ENCODE measurements at regions not wholly inside any gene's neighbourhood (a gene's known extent, or its start where the extent isn't known, plus 50 kb on each side); places are given as distances from the start of the nearest gene placed in this dataset.

GRCh38 chr3:6216135-6217026 lies 644.5 kb upstream of the GRM7 start:
- Mint-ChIP-seq H3K4me3 (no peak overlapping the region), H3K9me3 (peaks cover 4% of the 10 kb centered on the region), H3K27me3 (no peaks in the 10 kb centered on the region), H3K27ac (no peak overlapping the region), H3K36me3 (no peaks in the 10 kb centered on the region), H3K4me1 (no peaks in the 10 kb centered on the region)

- Mint-ChIP-seq H3K9me3 (peaks cover 4% of the 10 kb centered on the region), H3K27ac (no peak overlapping the region), H3K4me1 (no peaks in the 10 kb centered on the region), H3K27me3 (no peaks in the 10 kb centered on the region), H3K4me3 (no peak overlapping the region), H3K36me3 (no peaks in the 10 kb centered on the region)
Observed at GRCh38 chr3:6220447-6220846, 640.5 kb upstream of the GRM7 start.

DNA sequence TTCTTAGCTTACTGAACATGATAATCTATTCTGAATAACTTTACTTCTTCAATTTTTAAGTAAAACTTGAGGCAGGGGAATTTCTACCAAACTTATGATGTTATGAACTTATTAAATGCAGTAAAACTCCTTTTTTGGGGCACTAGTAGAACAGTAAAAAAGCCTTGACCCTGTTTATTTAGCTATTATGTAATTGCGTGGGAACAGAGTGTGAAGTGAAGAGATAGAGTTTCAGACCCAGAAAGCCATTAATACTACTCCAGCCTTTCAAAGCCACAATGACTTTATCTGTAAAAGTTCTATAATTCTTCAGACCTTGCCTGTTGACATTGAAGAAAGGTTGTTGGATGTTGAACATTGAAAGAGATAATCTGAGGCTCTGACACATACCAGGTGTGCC lies 638.8 kb upstream of the GRM7 start:
- H3K27me3 Mint-ChIP-seq, result no peaks in the 10 kb centered on the region
- H3K36me3 Mint-ChIP-seq, result no peaks in the 10 kb centered on the region
- no peaks in the 10 kb centered on the region for H3K4me1 Mint-ChIP-seq
- H3K27ac Mint-ChIP-seq, result no peak overlapping the region
- H3K4me3 Mint-ChIP-seq, result no peak overlapping the region
- H3K9me3 Mint-ChIP-seq, result peaks cover 4% of the 10 kb centered on the region

- Mint-ChIP-seq H3K4me1 (no peaks in the 10 kb centered on the region), H3K9me3 (peaks cover under 1% of the 10 kb centered on the region), H3K36me3 (no peaks in the 10 kb centered on the region), H3K4me3 (no peak overlapping the region), H3K27me3 (no peaks in the 10 kb centered on the region), H3K27ac (no peak overlapping the region)
Observed at GRCh38 chr3:6223572-6223971, 637.3 kb upstream of the GRM7 start.

GRCh38 chr3:6228958-6229683 lies 631.8 kb upstream of the GRM7 start:
- H3K27me3 Mint-ChIP-seq, result no peaks in the 10 kb centered on the region
- H3K4me1 Mint-ChIP-seq, result no peaks in the 10 kb centered on the region
- no peaks in the 10 kb centered on the region for H3K36me3 Mint-ChIP-seq
- no peak overlapping the region for H3K4me3 Mint-ChIP-seq
- no peak overlapping the region for H3K27ac Mint-ChIP-seq
- no peaks in the 10 kb centered on the region for H3K9me3 Mint-ChIP-seq

DNA sequence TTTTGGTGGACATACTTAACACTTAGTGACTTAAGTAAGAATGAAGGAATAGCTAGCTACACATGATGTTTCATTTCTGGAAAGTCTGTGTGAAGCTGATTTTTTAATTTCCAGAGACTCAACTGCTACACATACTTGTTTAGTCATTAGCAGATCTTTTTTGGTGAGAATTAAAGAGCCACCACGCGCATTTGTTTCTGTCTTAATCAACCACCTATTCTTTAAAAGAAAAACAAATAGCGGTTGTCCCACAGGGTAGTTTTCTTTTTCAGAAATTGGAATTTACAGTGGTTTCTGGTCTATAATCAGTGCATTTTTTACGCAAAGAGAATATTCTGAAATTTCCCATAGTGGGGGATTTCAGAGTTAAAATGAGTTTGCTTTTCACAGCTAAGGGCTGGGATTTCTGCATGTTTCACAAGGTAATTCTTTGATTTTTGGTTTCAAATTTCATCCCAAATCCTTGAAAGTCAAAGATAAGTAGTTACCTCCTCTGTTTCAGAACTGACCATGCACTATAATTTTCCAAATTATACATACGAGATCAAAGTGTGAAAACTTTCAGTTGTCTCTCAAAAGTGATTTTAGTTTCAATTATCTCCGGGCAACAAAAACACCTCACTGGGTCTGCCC lies 631.0 kb upstream of the GRM7 start:
- no peaks in the 10 kb centered on the region for H3K4me1 Mint-ChIP-seq
- H3K27ac Mint-ChIP-seq, result no peak overlapping the region
- H3K36me3 Mint-ChIP-seq, result no peaks in the 10 kb centered on the region
- H3K4me3 Mint-ChIP-seq, result no peak overlapping the region
- H3K27me3 Mint-ChIP-seq, result no peaks in the 10 kb centered on the region
- no peaks in the 10 kb centered on the region for H3K9me3 Mint-ChIP-seq

GRCh38 chr3:6242104-6242503 lies 618.8 kb upstream of the GRM7 start:
- H3K27ac Mint-ChIP-seq, result no peak overlapping the region
- no peaks in the 10 kb centered on the region for H3K36me3 Mint-ChIP-seq
- no peak overlapping the region for H3K4me3 Mint-ChIP-seq
- no peaks in the 10 kb centered on the region for H3K27me3 Mint-ChIP-seq
- no peaks in the 10 kb centered on the region for H3K4me1 Mint-ChIP-seq
- H3K9me3 Mint-ChIP-seq, result peaks cover 4% of the 10 kb centered on the region

DNA sequence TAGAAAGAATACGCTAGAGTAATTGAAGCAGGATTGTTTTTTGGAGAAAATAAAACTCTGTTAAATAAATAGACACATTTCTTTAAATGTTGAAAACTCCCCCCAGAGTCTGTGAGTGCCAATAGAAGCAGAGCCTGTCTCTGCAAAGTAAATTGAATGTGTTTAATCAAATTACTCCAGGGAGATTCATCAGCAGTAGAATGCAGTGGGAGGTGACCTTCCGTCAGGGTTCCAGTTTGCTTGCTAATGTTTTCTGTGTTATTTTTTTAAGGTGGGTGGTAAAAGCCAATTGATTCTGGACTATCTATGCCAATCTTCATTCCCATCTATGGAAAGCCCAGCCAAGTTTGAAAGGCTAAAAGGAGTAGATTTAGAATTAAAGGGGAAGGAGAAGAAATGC lies 612.4 kb upstream of the GRM7 start:
- H3K27ac Mint-ChIP-seq, result no peak overlapping the region
- H3K27me3 Mint-ChIP-seq, result no peaks in the 10 kb centered on the region
- H3K4me1 Mint-ChIP-seq, result no peaks in the 10 kb centered on the region
- no peaks in the 10 kb centered on the region for H3K9me3 Mint-ChIP-seq
- no peaks in the 10 kb centered on the region for H3K36me3 Mint-ChIP-seq
- H3K4me3 Mint-ChIP-seq, result no peak overlapping the region

DNA sequence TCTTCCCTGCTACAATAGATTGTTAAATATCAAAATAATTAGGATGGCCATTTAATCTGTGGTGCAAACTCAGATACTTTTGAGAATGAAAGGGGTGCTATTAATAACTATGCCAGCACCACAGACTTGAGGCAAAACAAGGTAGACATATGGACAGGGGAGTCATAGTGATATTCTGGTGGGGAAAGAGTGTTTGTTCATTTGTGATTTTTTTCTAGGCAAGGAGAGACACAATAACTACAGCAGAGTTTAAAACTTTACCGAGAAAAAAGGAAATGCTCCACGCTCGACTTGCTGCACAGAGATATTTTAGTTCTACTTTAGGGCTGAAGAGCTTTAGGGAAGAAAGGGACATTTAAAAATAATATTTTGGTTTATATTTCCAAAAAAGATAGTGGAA lies 611.2 kb upstream of the GRM7 start:
- H3K9me3 Mint-ChIP-seq, result no peaks in the 10 kb centered on the region
- H3K4me1 Mint-ChIP-seq, result no peaks in the 10 kb centered on the region
- H3K36me3 Mint-ChIP-seq, result no peaks in the 10 kb centered on the region
- H3K27me3 Mint-ChIP-seq, result no peaks in the 10 kb centered on the region
- no peak overlapping the region for H3K4me3 Mint-ChIP-seq
- H3K27ac Mint-ChIP-seq, result no peak overlapping the region

DNA sequence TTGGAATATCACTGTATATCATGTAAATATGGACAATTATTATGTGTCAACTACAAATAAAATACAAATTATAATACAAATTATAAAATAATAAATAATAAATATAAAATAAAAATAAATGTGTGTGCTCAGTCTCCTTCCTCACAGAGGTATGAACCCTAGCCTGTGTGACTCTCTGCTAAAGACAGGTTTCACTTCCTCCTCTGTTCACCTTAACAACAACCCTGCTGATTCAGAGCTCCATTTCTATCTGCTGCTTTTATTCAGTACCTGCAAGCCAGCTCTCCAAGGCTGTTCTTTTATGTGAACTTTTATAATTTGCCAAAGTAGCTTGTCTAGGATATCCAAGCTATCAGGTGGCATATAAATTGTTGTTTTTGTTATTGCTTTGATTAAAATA lies 610.7 kb upstream of the GRM7 start:
- H3K27ac Mint-ChIP-seq, result no peak overlapping the region
- no peaks in the 10 kb centered on the region for H3K36me3 Mint-ChIP-seq
- no peaks in the 10 kb centered on the region for H3K4me1 Mint-ChIP-seq
- H3K9me3 Mint-ChIP-seq, result no peaks in the 10 kb centered on the region
- H3K4me3 Mint-ChIP-seq, result no peak overlapping the region
- H3K27me3 Mint-ChIP-seq, result no peaks in the 10 kb centered on the region

- Mint-ChIP-seq H3K36me3 (no peaks in the 10 kb centered on the region), H3K4me1 (no peaks in the 10 kb centered on the region), H3K27me3 (no peaks in the 10 kb centered on the region), H3K4me3 (no peak overlapping the region), H3K9me3 (no peaks in the 10 kb centered on the region), H3K27ac (no peak overlapping the region)
Observed at GRCh38 chr3:6251612-6252400, 609.1 kb upstream of the GRM7 start.

- Mint-ChIP-seq H3K36me3 (no peaks in the 10 kb centered on the region), H3K27ac (no peak overlapping the region), H3K4me1 (no peaks in the 10 kb centered on the region), H3K4me3 (no peak overlapping the region), H3K27me3 (no peaks in the 10 kb centered on the region), H3K9me3 (no peaks in the 10 kb centered on the region)
Observed at GRCh38 chr3:6254490-6254889, 606.4 kb upstream of the GRM7 start.

GRCh38 chr3:6255229-6255628 lies 605.7 kb upstream of the GRM7 start:
- no peak overlapping the region for H3K4me3 Mint-ChIP-seq
- no peaks in the 10 kb centered on the region for H3K9me3 Mint-ChIP-seq
- no peaks in the 10 kb centered on the region for H3K4me1 Mint-ChIP-seq
- no peak overlapping the region for H3K27ac Mint-ChIP-seq
- H3K36me3 Mint-ChIP-seq, result no peaks in the 10 kb centered on the region
- H3K27me3 Mint-ChIP-seq, result no peaks in the 10 kb centered on the region

- H3K4me3 Mint-ChIP-seq, result no peak overlapping the region
- H3K27ac Mint-ChIP-seq, result no peak overlapping the region
- H3K4me1 Mint-ChIP-seq, result no peaks in the 10 kb centered on the region
- no peaks in the 10 kb centered on the region for H3K36me3 Mint-ChIP-seq
- no peaks in the 10 kb centered on the region for H3K27me3 Mint-ChIP-seq
- no peaks in the 10 kb centered on the region for H3K9me3 Mint-ChIP-seq
Observed at GRCh38 chr3:6260551-6261191, 600.2 kb upstream of the GRM7 start.

DNA sequence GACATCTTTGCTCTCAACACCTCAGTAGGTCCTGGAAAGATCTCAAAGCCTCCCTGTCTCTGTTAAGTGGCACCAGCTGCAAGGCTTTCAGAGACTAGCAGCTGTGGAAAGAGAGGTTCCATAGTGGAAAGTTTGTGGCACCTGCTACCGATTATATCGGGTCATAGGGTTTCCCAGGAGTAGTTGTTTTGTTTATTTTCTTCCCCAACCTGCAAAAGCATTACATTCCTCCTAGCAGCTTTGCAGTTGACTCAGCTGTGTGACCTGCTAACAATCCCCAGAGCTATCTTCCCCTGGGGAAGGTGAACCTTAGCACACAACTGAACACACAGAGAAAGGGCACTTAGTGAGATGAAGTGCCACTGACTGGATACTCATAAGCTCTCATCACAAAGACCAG lies 598.9 kb upstream of the GRM7 start:
- Mint-ChIP-seq H3K4me3 (no peak overlapping the region), H3K36me3 (no peaks in the 10 kb centered on the region), H3K27me3 (no peaks in the 10 kb centered on the region), H3K27ac (no peak overlapping the region), H3K9me3 (no peaks in the 10 kb centered on the region), H3K4me1 (no peaks in the 10 kb centered on the region)
